Endothelial cell of umbilical vein (primary cell): ENCODE measurements at regions not wholly inside any gene's neighbourhood (a gene's known extent, or its start where the extent isn't known, plus 50 kb on each side); places are given as distances from the start of the nearest gene placed in this dataset.

ENCODE experiments used
- BruUV-seq: library from RNA; stranded (reverse); fragments of 400-500 nt; replicated peaks from 2 replicates; lab custom pipeline; 2021; lab: Mats Ljungman, UMichigan
- CTCF ChIA-PET: fragments of 300-600, 350-600 bp; sonication (Branson Sonifier 250); formaldehyde crosslinking; loops from one replicate; lab custom pipeline; 2021; ENCODE audit warnings: antibody characterized with exemption, inconsistent platforms; lab: Charles Lee
- POLR2A ChIA-PET: fragments of 300-600, 350-600 bp; sonication (Branson Sonifier 250); formaldehyde crosslinking; loops from one replicate; lab custom pipeline; 2021; ENCODE audit warnings: antibody characterized with exemption, inconsistent platforms; lab: Charles Lee
- DNase-seq: peaks from one replicate; pipeline ENCODE4 v3.0.0-alpha.2; 2011; ENCODE audit warnings: low read depth, low spot score
- FAIRE-seq: peaks from 2 replicates; lab custom pipeline; 2011; peaks lifted over from hg19 to GRCh38; lab: Jason Lieb, UNC
- H2AFZ ChIP-seq: 2 replicates; pipeline ENCODE4 v1.6.0; 2012; ENCODE audit warnings: low read depth, low read length, control low read depth, inconsistent platforms
- H3K27ac ChIP-seq: 2 replicates; pipeline ENCODE4 v1.5.1; 2011; ENCODE audit warnings: low read depth, mild to moderate bottlenecking, control low read depth, low read length, moderate library complexity; ENCODE audit not compliant: insufficient read depth
- H3K27me3 ChIP-seq, 2 experiments: 2 replicates each; pipeline versions ENCODE4 v1.6.0 to v1.6.1; 2011; ENCODE audit warnings: low read length in 2 of 2, mixed read lengths in 1 of 2; ENCODE audit not compliant: control insufficient read depth in 2 of 2, insufficient read depth in 2 of 2
- H3K36me3 ChIP-seq, 2 experiments: 2 replicates in 1 of 2; 3 replicates in 1 of 2; pipeline ENCODE4 v1.5.1; 2011; ENCODE audit warnings: low read length in 2 of 2, mild to moderate bottlenecking in 1 of 2, moderate library complexity in 1 of 2; ENCODE audit not compliant: control insufficient read depth in 2 of 2, insufficient read depth in 2 of 2; ENCODE audit errors: extremely low read depth in 1 of 2
- H3K4me1 ChIP-seq: 3 replicates; pipeline ENCODE4 v1.5.1; 2011; ENCODE audit warnings: mild to moderate bottlenecking, low read length; ENCODE audit not compliant: control insufficient read depth, insufficient read depth; ENCODE audit errors: extremely low read depth
- H3K4me2 ChIP-seq: 2 replicates; pipeline ENCODE4 v1.6.1; 2011; ENCODE audit warnings: low read length, control low read depth, mixed read lengths; ENCODE audit not compliant: insufficient read depth
- H3K4me3 ChIP-seq, 3 experiments: fragments of 200-600 bp in 1 of 3; sonication (generic), shearing (Covaris generic) in 1 of 3; replicated peaks in 1 of 3; 2 replicates each; pipeline ENCODE4 v1.5.1; 2011 to 2016; ENCODE audit warnings: control low read depth in 3 of 3, low read length in 3 of 3, mild to moderate bottlenecking in 2 of 3, inconsistent platforms in 1 of 3, low read depth in 1 of 3, moderate library complexity in 1 of 3; ENCODE audit not compliant: insufficient read depth in 1 of 3
- H3K79me2 ChIP-seq: 2 replicates; pipeline ENCODE4 v1.6.0; 2012; ENCODE audit warnings: low read length, inconsistent platforms; ENCODE audit not compliant: control insufficient read depth, insufficient read depth
- H3K9ac ChIP-seq: replicated peaks from 2 replicates; pipeline ENCODE3; 2011; ENCODE audit warnings: low read length, control low read depth; ENCODE audit not compliant: insufficient read depth; ENCODE audit errors: extremely low read depth
- H3K9me1 ChIP-seq: replicated peaks from 3 replicates; pipeline ENCODE4 v1.6.0; 2011; ENCODE audit warnings: mild to moderate bottlenecking, low read length; ENCODE audit not compliant: control insufficient read depth, insufficient read depth; ENCODE audit errors: extremely low read depth
- H3K9me3 ChIP-seq: replicated peaks from 2 replicates; pipeline ENCODE4 v1.5.1; 2012; ENCODE audit warnings: low read length, inconsistent platforms; ENCODE audit not compliant: control insufficient read depth, insufficient read depth
- H4K20me1 ChIP-seq: replicated peaks from 2 replicates; pipeline ENCODE3; 2011; ENCODE audit warnings: mild to moderate bottlenecking, low read length; ENCODE audit not compliant: control insufficient read depth, insufficient read depth; ENCODE audit errors: extremely low read depth
- CTCF ChIP-seq, 2 donors: IDR thresholded peaks; 1 replicate in 1 of 2; 2 replicates in 1 of 2; pipeline ENCODE4 v1.5.1; 2011; ENCODE audit warnings: low read length in 2 of 2, mild to moderate bottlenecking in 2 of 2, moderate library complexity in 2 of 2, control low read depth in 1 of 2, inconsistent platforms in 1 of 2, low read depth in 1 of 2; ENCODE audit not compliant: insufficient read depth in 1 of 2; ENCODE audit errors: extremely low read depth in 1 of 2
- EZH2 ChIP-seq: IDR thresholded peaks from 2 replicates; pipeline ENCODE4 v1.6.1; 2012; ENCODE audit warnings: borderline replicate concordance, low read depth, mild to moderate bottlenecking, moderate library complexity, low read length, inconsistent platforms; ENCODE audit not compliant: severe bottlenecking
- FOS ChIP-seq: IDR thresholded peaks from 2 replicates; pipeline ENCODE4 v1.6.1; 2011; ENCODE audit warnings: mild to moderate bottlenecking, low read length, moderate library complexity, borderline replicate concordance; ENCODE audit not compliant: insufficient read depth
- GATA2 ChIP-seq: IDR thresholded peaks from 2 replicates; pipeline ENCODE4 v1.7.0; 2011; ENCODE audit warnings: low read depth, mild to moderate bottlenecking, moderate library complexity, mixed read lengths, low read length; ENCODE audit not compliant: insufficient read length, insufficient read depth
- JUN ChIP-seq: IDR thresholded peaks from 2 replicates; pipeline ENCODE4 v1.6.1; 2011; ENCODE audit warnings: borderline replicate concordance, low read depth; ENCODE audit not compliant: insufficient read length, insufficient read depth
- MYC ChIP-seq: IDR thresholded peaks from one replicate; pipeline ENCODE4 v1.6.1; 2011; ENCODE audit warnings: mild to moderate bottlenecking, low read depth, low read length
- POLR2A ChIP-seq: IDR thresholded peaks from 2 replicates; pipeline ENCODE4 v1.6.1; 2012; ENCODE audit warnings: low read depth, mild to moderate bottlenecking, control low read depth, low read length
- POLR2AphosphoS5 ChIP-seq: IDR thresholded peaks from 2 replicates; pipeline ENCODE4 v1.6.1; 2012; ENCODE audit warnings: low read depth, mild to moderate bottlenecking, control low read depth, low read length, moderate library complexity; ENCODE audit not compliant: insufficient read depth
- dilution Hi-C: fragments of 300-500 bp; cut with MboI; formaldehyde crosslinking; loops from one replicate; pipeline ENCODE4 v1.15.0; 2019; ENCODE audit warnings: low sequenced_read_pairs; ENCODE audit not compliant: extremely low pct_ligation_motif_present
- intact Hi-C: fragments of 100-400 bp; cut with micrococcal nuclease; formaldehyde crosslinking; loops from one replicate; pipeline ENCODE4 v1.10.0; 2022
- TF ChIP-seq, protein P1 (sequence below): IDR thresholded peaks from 2 replicates; pipeline ENCODE4 v1.6.1; 2011; ENCODE audit not compliant: insufficient read depth, insufficient read length

- intact Hi-C loops: no loop called here
- no peak overlapping the region for H3K4me3 ChIP-seq
- no peak for DNase-seq
- CTCF ChIA-PET: no interaction called here
- H3K27ac ChIP-seq: no peak overlapping the region
- no peaks in the 10 kb centered on the region for H3K79me2 ChIP-seq
- no peaks in the 10 kb centered on the region for H3K9me1 ChIP-seq
- peaks cover 3 to 4% of the 10 kb centered on the region in 2 experiments for H3K27me3 ChIP-seq
- H3K9me3 ChIP-seq: no peaks in the 10 kb centered on the region
- no peaks in the 10 kb centered on the region for H4K20me1 ChIP-seq
- H3K9ac ChIP-seq: no peak overlapping the region
- H3K36me3 ChIP-seq: no peaks in the 10 kb centered on the region
- no peak overlapping the region for H3K4me2 ChIP-seq
- H2AFZ ChIP-seq: no peak overlapping the region
- dilution Hi-C loops: no loop called here
- POLR2A ChIA-PET: no interaction called here
- no TSS peak for BruUV-seq
- FAIRE-seq: no peak
- no peaks in the 10 kb centered on the region for H3K4me1 ChIP-seq
- no peak for TF ChIP-seq MYC
- TF ChIP-seq, protein P1, sequence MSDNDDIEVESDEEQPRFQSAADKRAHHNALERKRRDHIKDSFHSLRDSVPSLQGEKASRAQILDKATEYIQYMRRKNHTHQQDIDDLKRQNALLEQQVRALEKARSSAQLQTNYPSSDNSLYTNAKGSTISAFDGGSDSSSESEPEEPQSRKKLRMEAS: no peak
- TF ChIP-seq FOS: no peak
- no peak for TF ChIP-seq CTCF (IDR thresholded peaks at IDR 0.05; ENCODE audit: extremely low read depth in 1 of 2, insufficient read depth in 1 of 2, low read depth in 1 of 2, low read length in 2 of 2)
- TF ChIP-seq EZH2: no peak
- TF ChIP-seq JUN: no peak
- no peak for TF ChIP-seq POLR2AphosphoS5
- TF ChIP-seq POLR2A: no peak
- no peak for TF ChIP-seq GATA2
These were observed 165.5 kb upstream of the FOXN2 start for GRCh38 chr2:48148841-48149430.
